Transverse colon (tissue), 4 donors: ENCODE measurements at regions not wholly inside any gene's neighbourhood (a gene's known extent, or its start where the extent isn't known, plus 50 kb on each side); places are given as distances from the start of the nearest gene placed in this dataset.

Experiments
- DNase-seq: peaks from one replicate; pipeline ENCODE4 v3.0.0-alpha.2; 2019
- H3K27ac ChIP-seq, 4 donors: fragments of 200-600 bp; sonication (generic); 2 replicates each; pipeline ENCODE4 v1.5.1; 2016 to 2018; ENCODE audit warnings: inconsistent platforms in 4 of 4
- H3K27me3 ChIP-seq: fragments of 200-600 bp; sonication (generic); 2 replicates; pipeline ENCODE4 v1.5.1; 2017; ENCODE audit warnings: inconsistent platforms
- H3K36me3 ChIP-seq, 4 donors: fragments of 200-600 bp; sonication (generic); 2 replicates each; pipeline ENCODE4 v1.5.1; 2017 to 2019; ENCODE audit warnings: inconsistent platforms in 4 of 4
- H3K4me1 ChIP-seq, 4 donors: fragments of 200-600 bp; sonication (generic); 2 replicates each; pipeline ENCODE4 v1.5.1; 2017 to 2020; ENCODE audit warnings: inconsistent platforms in 4 of 4
- H3K4me3 ChIP-seq, 4 donors: fragments of 200-600 bp; sonication (generic); 1 replicate in 1 of 4; 2 replicates in 3 of 4; pipeline versions ENCODE4 v1.5.1 to v1.6.1; 2017 to 2019; ENCODE audit warnings: inconsistent platforms in 4 of 4
- H3K9me3 ChIP-seq, 2 donors: fragments of 200-600 bp; sonication (generic); 2 replicates each; pipeline ENCODE4 v1.5.1; 2017 to 2019; ENCODE audit warnings: inconsistent platforms in 2 of 2
- EP300 ChIP-seq: sonication (generic); formaldehyde crosslinking; IDR thresholded peaks from one replicate; pipeline ENCODE4 v1.6.1; 2017; ENCODE audit warnings: antibody characterized with exemption, low read depth
- POLR2A ChIP-seq: fragments of 450-650 bp; IDR thresholded peaks from one replicate; pipeline ENCODE4 v1.6.1; 2016; ENCODE audit warnings: antibody characterized with exemption, mild to moderate bottlenecking, moderate library complexity
- POLR2AphosphoS5 ChIP-seq, 3 donors: sonication (generic); formaldehyde crosslinking; IDR thresholded peaks; one replicate each; pipeline ENCODE4 v1.6.1; 2016; ENCODE audit warnings: antibody characterized with exemption in 3 of 3
- WGBS, 2 donors: methylation state at CpG; one replicate each; pipeline ENCODE4 v1.1.5; 2018; ENCODE audit warnings: low coverage in 1 of 2; 5-methylcytosine and 5-hydroxymethylcytosine counted together
- in situ Hi-C, 4 donors: fragments of 200-750 bp; cut with MboI; loops; one replicate each; pipeline versions ENCODE4 v1.15.0 to v1.15.1; 2017; ENCODE audit warnings: low sequenced_read_pairs in 3 of 4, low pct_ligation_motif_present in 1 of 4, low pct_unique_long_range_greater_than_20kb in 1 of 4
- intact Hi-C: fragments of 100-400 bp; cut with DNase I; formaldehyde crosslinking; loops from one replicate; pipeline ENCODE4 v1.15.1; 2023; ENCODE audit warnings: low total_unique reads
- TF ChIP-seq, protein P1 (sequence below), 5 experiments: fragments of 200-600 bp in 3 of 5; fragments of 450-650 bp in 2 of 5; sonication (generic) in 3 of 5; IDR thresholded peaks; 1 replicate in 2 of 5; 2 replicates in 3 of 5; pipeline ENCODE4 v1.5.1; 2016 to 2017; ENCODE audit warnings: antibody characterized with exemption in 5 of 5, inconsistent platforms in 3 of 5, mild to moderate bottlenecking in 2 of 5, moderate library complexity in 1 of 5

DNA sequence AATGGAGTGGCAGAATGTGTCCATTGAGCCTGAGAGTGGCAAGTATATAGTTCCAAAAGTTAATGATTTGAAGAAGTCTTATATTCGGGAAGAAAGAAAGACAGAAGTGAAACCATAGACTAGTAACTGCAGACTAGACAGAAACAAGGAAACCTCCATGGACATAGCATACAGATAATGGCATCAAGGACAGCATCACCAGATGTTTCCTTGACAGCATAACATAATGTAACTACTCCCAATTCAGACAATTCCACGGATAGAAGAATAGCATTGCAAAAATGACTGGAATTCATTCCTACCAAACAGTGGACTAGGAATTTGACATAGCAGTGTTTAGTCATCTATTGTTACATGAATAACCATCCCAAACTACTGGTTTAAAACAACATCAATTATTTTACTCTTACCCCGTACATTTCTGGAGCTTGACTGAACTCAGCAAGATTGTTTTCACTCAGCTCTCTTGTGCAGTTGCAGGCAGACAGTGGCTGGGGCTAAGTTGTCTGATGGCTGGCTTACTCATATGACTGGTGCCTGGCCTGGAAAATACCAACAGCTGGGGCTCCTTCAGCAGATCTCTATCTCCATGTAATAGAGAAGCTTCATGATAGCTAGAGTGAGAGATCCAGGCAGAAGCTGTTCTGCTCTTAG is 109.7 kb upstream of the GADL1 start:
- TF ChIP-seq, protein P1, sequence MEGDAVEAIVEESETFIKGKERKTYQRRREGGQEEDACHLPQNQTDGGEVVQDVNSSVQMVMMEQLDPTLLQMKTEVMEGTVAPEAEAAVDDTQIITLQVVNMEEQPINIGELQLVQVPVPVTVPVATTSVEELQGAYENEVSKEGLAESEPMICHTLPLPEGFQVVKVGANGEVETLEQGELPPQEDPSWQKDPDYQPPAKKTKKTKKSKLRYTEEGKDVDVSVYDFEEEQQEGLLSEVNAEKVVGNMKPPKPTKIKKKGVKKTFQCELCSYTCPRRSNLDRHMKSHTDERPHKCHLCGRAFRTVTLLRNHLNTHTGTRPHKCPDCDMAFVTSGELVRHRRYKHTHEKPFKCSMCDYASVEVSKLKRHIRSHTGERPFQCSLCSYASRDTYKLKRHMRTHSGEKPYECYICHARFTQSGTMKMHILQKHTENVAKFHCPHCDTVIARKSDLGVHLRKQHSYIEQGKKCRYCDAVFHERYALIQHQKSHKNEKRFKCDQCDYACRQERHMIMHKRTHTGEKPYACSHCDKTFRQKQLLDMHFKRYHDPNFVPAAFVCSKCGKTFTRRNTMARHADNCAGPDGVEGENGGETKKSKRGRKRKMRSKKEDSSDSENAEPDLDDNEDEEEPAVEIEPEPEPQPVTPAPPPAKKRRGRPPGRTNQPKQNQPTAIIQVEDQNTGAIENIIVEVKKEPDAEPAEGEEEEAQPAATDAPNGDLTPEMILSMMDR (IDR thresholded peaks at IDR 0.05), result no peak
- TF ChIP-seq POLR2AphosphoS5 (IDR thresholded peaks at IDR 0.05) (no peak), EP300 (no peak), POLR2A (no peak)
- intact Hi-C loops (no loop called here), in situ Hi-C loops (no loop called here)
- Histone ChIP-seq H3K4me3 (no peak overlapping the region), H3K9me3 (no peaks in the 10 kb centered on the region), H3K4me1 (no peaks in the 10 kb centered on the region), H3K27ac (no peak overlapping the region), H3K27me3 (no peaks in the 10 kb centered on the region), H3K36me3 (no peaks in the 10 kb centered on the region)
- 44 to 55% methylated on average over 3 of the region's 3 CpGs for WGBS, 2 donors
- no peak for DNase-seq

GRCh38 chr3:31008994-31009393 is 114.5 kb upstream of the GADL1 start:
- intact Hi-C loops, result no loop called here
- in situ Hi-C loops, result no loop called here
- H3K36me3 ChIP-seq, result no peaks in the 10 kb centered on the region
- no peak overlapping the region for H3K27ac ChIP-seq
- TF ChIP-seq, protein P1 (IDR thresholded peaks at IDR 0.05), result no peak
- TF ChIP-seq POLR2A (no peak), EP300 (no peak), POLR2AphosphoS5 (IDR thresholded peaks at IDR 0.05) (no peak)
- no peak overlapping the region for H3K4me3 ChIP-seq
- H3K27me3 ChIP-seq, result no peaks in the 10 kb centered on the region
- no peaks in the 10 kb centered on the region for H3K4me1 ChIP-seq
- no peaks in the 10 kb centered on the region for H3K9me3 ChIP-seq
- no peak for DNase-seq

DNA sequence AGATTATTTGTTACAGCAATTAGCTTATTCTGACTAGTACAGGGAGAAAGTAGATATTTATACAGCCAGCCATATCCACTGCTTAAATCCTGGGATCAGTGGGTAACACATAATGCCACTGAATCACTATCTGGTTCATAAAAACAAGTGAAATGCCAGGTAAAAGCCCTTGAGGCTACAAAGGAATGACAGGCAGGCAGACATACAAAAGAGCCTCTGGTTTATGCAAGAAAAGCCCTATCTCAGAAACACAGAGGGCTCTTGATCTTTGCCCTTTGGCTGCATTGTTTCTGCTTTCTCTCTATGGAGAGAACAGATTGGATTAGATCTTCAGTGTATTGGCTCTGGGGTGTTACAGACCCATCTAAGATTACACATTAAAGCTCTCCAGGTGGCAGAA is 115.4 kb upstream of the GADL1 start:
- Histone ChIP-seq H3K27me3 (no peaks in the 10 kb centered on the region), H3K9me3 (no peaks in the 10 kb centered on the region), H3K36me3 (no peaks in the 10 kb centered on the region), H3K4me3 (no peak overlapping the region), H3K27ac (no peak overlapping the region), H3K4me1 (no peaks in the 10 kb centered on the region)
- in situ Hi-C loops (no loop called here), intact Hi-C loops (no loop called here)
- DNase-seq, result no peak
- TF ChIP-seq EP300 (no peak), POLR2A (no peak)
- TF ChIP-seq, protein P1 (IDR thresholded peaks at IDR 0.05), result no peak

DNA sequence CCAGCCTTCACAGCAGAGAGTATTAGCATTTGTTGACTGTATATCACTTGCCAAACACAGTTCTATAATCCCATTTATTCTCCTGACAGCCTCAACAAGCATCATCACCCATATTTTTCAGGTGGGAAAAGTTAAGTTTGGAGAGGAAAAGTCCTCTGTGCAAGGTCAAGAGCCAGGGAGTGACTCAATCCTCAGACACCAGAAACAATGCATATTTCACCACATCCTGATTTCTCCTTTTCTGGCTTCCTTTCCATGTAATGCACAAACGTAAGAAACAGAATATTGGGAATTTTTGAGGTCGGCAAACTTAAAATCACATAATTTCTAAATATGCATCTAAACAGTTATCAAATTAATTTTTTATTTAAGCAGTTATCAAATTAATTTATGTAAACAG is 116.0 kb upstream of the GADL1 start:
- TF ChIP-seq, protein P1 (IDR thresholded peaks at IDR 0.05), result no peak
- TF ChIP-seq POLR2AphosphoS5 (IDR thresholded peaks at IDR 0.05) (no peak), EP300 (no peak), POLR2A (no peak)
- DNase-seq, result no peak
- Histone ChIP-seq H3K36me3 (no peaks in the 10 kb centered on the region), H3K27ac (no peak overlapping the region), H3K27me3 (no peaks in the 10 kb centered on the region), H3K9me3 (no peaks in the 10 kb centered on the region), H3K4me1 (no peaks in the 10 kb centered on the region), H3K4me3 (no peak overlapping the region)
- WGBS, 2 donors, result 73 to 83% methylated on average over 2 of the region's 2 CpGs
- intact Hi-C loops, result no loop called here
- in situ Hi-C loops, result no loop called here
